ENCODE measurements at regions not wholly inside any gene's neighbourhood (a gene's known extent, or its start where the extent isn't known, plus 50 kb on each side); places are given as distances from the start of the nearest gene placed in this dataset.

- Histone ChIP-seq H3K4me2 (ENCODE audit: low read length) (no peak overlapping the region), H2AFZ (ENCODE audit: low read depth, low read length) (no peak overlapping the region), H3K27me3 (ENCODE audit: low read depth, low read length) (peaks cover 18% of the 10 kb centered on the region; the same call in 1 of the 2 replicates), H3K4me3 (ENCODE audit: low read length) (no peak overlapping the region), H3K36me3 (replicated peaks; ENCODE audit: low read depth, low read length) (no peaks in the 10 kb centered on the region), H3K79me2 (ENCODE audit: low read length) (no peaks in the 10 kb centered on the region), H3K27ac (ENCODE audit: low read length) (no peak overlapping the region), H3K4me1 (ENCODE audit: low read length) (no peaks in the 10 kb centered on the region), H3K9ac (ENCODE audit: low read length) (no peak overlapping the region), H3K9me3 (ENCODE audit: insufficient read depth, low read length) (no peaks in the 10 kb centered on the region), H4K20me1 (ENCODE audit: insufficient read depth, low read length) (no peaks in the 10 kb centered on the region)
- no peak for TF ChIP-seq EZH2phosphoT487 (IDR thresholded peaks at IDR 0.05; ENCODE audit: low read depth)
- TF ChIP-seq CTCF (IDR thresholded peaks at IDR 0.05; ENCODE audit: low read depth, low read length), result no peak
These were observed 85.1 kb upstream of the FGFR2 start for GRCh38 chr10:121683366-121683765.

GRCh38 chr10:121681997-121682687 is 83.9 kb upstream of the FGFR2 start:
- no peaks in the 10 kb centered on the region for H4K20me1 ChIP-seq (ENCODE audit: insufficient read depth, low read length)
- no peak overlapping the region for H3K9ac ChIP-seq (ENCODE audit: low read length)
- no peaks in the 10 kb centered on the region for H3K4me1 ChIP-seq (ENCODE audit: low read length)
- TF ChIP-seq EZH2phosphoT487 (IDR thresholded peaks at IDR 0.05; ENCODE audit: low read depth) (no peak), CTCF (IDR thresholded peaks at IDR 0.05; ENCODE audit: low read depth, low read length) (no peak)
- no peaks in the 10 kb centered on the region for H3K9me3 ChIP-seq (ENCODE audit: insufficient read depth, low read length)
- no peak overlapping the region for H3K27ac ChIP-seq (ENCODE audit: low read length)
- H2AFZ ChIP-seq (ENCODE audit: low read depth, low read length), result no peak overlapping the region
- no peak overlapping the region for H3K4me2 ChIP-seq (ENCODE audit: low read length)
- H3K79me2 ChIP-seq (ENCODE audit: low read length), result no peaks in the 10 kb centered on the region
- peaks cover 7% of the 10 kb centered on the region; the same call in 1 of the 2 replicates for H3K27me3 ChIP-seq (ENCODE audit: low read depth, low read length)
- H3K4me3 ChIP-seq (ENCODE audit: low read length), result no peak overlapping the region
- no peaks in the 10 kb centered on the region for H3K36me3 ChIP-seq (replicated peaks; ENCODE audit: low read depth, low read length)

- Histone ChIP-seq H3K4me2 (ENCODE audit: low read length) (no peak overlapping the region), H2AFZ (ENCODE audit: low read depth, low read length) (no peak overlapping the region), H3K27ac (ENCODE audit: low read length) (no peak overlapping the region), H3K4me1 (ENCODE audit: low read length) (no peaks in the 10 kb centered on the region), H4K20me1 (ENCODE audit: insufficient read depth, low read length) (no peaks in the 10 kb centered on the region), H3K4me3 (ENCODE audit: low read length) (no peak overlapping the region), H3K79me2 (ENCODE audit: low read length) (no peaks in the 10 kb centered on the region), H3K36me3 (replicated peaks; ENCODE audit: low read depth, low read length) (no peaks in the 10 kb centered on the region), H3K9me3 (ENCODE audit: insufficient read depth, low read length) (no peaks in the 10 kb centered on the region), H3K9ac (ENCODE audit: low read length) (no peak overlapping the region), H3K27me3 (ENCODE audit: low read depth, low read length) (no peaks in the 10 kb centered on the region)
- TF ChIP-seq CTCF (IDR thresholded peaks at IDR 0.05; ENCODE audit: low read depth, low read length), result no peak
These were observed 82.8 kb upstream of the FGFR2 start for GRCh38 chr10:121680879-121681655.

GRCh38 chr10:121679916-121680315 is 81.7 kb upstream of the FGFR2 start:
- H3K27me3 ChIP-seq (ENCODE audit: low read depth, low read length), result no peaks in the 10 kb centered on the region
- H3K4me2 ChIP-seq (ENCODE audit: low read length), result no peak overlapping the region
- H3K4me3 ChIP-seq (ENCODE audit: low read length), result no peak overlapping the region
- H3K4me1 ChIP-seq (ENCODE audit: low read length), result no peaks in the 10 kb centered on the region
- no peak overlapping the region for H3K27ac ChIP-seq (ENCODE audit: low read length)
- no peaks in the 10 kb centered on the region for H3K9me3 ChIP-seq (ENCODE audit: insufficient read depth, low read length)
- TF ChIP-seq CTCF (IDR thresholded peaks at IDR 0.05; ENCODE audit: low read depth, low read length) (no peak), EZH2phosphoT487 (IDR thresholded peaks at IDR 0.05; ENCODE audit: low read depth) (no peak)
- H3K36me3 ChIP-seq (replicated peaks; ENCODE audit: low read depth, low read length), result no peaks in the 10 kb centered on the region
- H4K20me1 ChIP-seq (ENCODE audit: insufficient read depth, low read length), result no peaks in the 10 kb centered on the region
- no peaks in the 10 kb centered on the region for H3K79me2 ChIP-seq (ENCODE audit: low read length)
- no peak overlapping the region for H2AFZ ChIP-seq (ENCODE audit: low read depth, low read length)
- H3K9ac ChIP-seq (ENCODE audit: low read length), result no peak overlapping the region

Measured in OCI-LY3 (cell line).